HUES6 (cell line): ENCODE measurements at regions not wholly inside any gene's neighbourhood (a gene's known extent, or its start where the extent isn't known, plus 50 kb on each side); places are given as distances from the start of the nearest gene placed in this dataset.

Source experiments
- H3K27ac ChIP-seq: 2 replicates; pipeline ENCODE4 v1.7.0; 2013; ENCODE audit warnings: low read depth, mild to moderate bottlenecking, low read length, inconsistent platforms
- H3K27me3 ChIP-seq: 2 replicates; pipeline ENCODE4 v1.6.1; 2013; ENCODE audit warnings: low read length; ENCODE audit not compliant: control insufficient read depth, insufficient read depth
- H3K36me3 ChIP-seq: 2 replicates; pipeline ENCODE4 v1.6.1; 2013; ENCODE audit warnings: low read length; ENCODE audit not compliant: control insufficient read depth, insufficient read depth
- H3K4me1 ChIP-seq: 2 replicates; pipeline ENCODE4 v1.6.1; 2013; ENCODE audit warnings: low read length; ENCODE audit not compliant: control insufficient read depth, insufficient read depth
- H3K4me3 ChIP-seq: 2 replicates; pipeline ENCODE4 v1.5.1; 2013; ENCODE audit warnings: low read depth, low read length
- H3K9ac ChIP-seq: one replicate; pipeline ENCODE4 v1.6.1; 2013; ENCODE audit warnings: mild to moderate bottlenecking, low read length
- H3K9me3 ChIP-seq: 2 replicates; pipeline ENCODE4 v1.6.1; 2013; ENCODE audit warnings: low read depth, low read length; ENCODE audit not compliant: control insufficient read depth, insufficient read depth

GRCh38 chr5:99949969-99950524 is 585.1 kb upstream of the FAM174A start:
- Histone ChIP-seq H3K27me3 (no peaks in the 10 kb centered on the region), H3K4me3 (no peak overlapping the region), H3K36me3 (no peaks in the 10 kb centered on the region)

GRCh38 chr5:99949361-99949760 is 585.8 kb upstream of the FAM174A start:
- Histone ChIP-seq H3K9ac (no peak overlapping the region), H3K9me3 (no peaks in the 10 kb centered on the region), H3K27me3 (no peaks in the 10 kb centered on the region), H3K4me3 (no peak overlapping the region), H3K27ac (no peak overlapping the region), H3K4me1 (no peaks in the 10 kb centered on the region), H3K36me3 (no peaks in the 10 kb centered on the region)

More at GRCh38 chr5:99949969-99950524, 585.1 kb upstream of the FAM174A start:
- H3K9me3 ChIP-seq = no peaks in the 10 kb centered on the region
- no peak overlapping the region for H3K9ac ChIP-seq
- no peak overlapping the region for H3K27ac ChIP-seq
- no peaks in the 10 kb centered on the region for H3K4me1 ChIP-seq

GRCh38 chr5:99948850-99949249 is 586.3 kb upstream of the FAM174A start:
- H3K27me3 ChIP-seq = no peaks in the 10 kb centered on the region
- no peak overlapping the region for H3K9ac ChIP-seq
- no peaks in the 10 kb centered on the region for H3K36me3 ChIP-seq
- H3K9me3 ChIP-seq = no peaks in the 10 kb centered on the region
- H3K27ac ChIP-seq = no peak overlapping the region
- no peak overlapping the region for H3K4me3 ChIP-seq
- no peaks in the 10 kb centered on the region for H3K4me1 ChIP-seq

GRCh38 chr5:99945478-99946442 is 589.4 kb upstream of the FAM174A start:
- Histone ChIP-seq H3K27ac (no peak overlapping the region), H3K9ac (no peak overlapping the region)

GRCh38 chr5:99940540-99940939 is 594.6 kb upstream of the FAM174A start:
- H3K27ac ChIP-seq = no peak overlapping the region
- H3K4me3 ChIP-seq = no peak overlapping the region

More at GRCh38 chr5:99945478-99946442, 589.4 kb upstream of the FAM174A start:
- Histone ChIP-seq H3K9me3 (no peaks in the 10 kb centered on the region), H3K27me3 (no peaks in the 10 kb centered on the region), H3K36me3 (no peaks in the 10 kb centered on the region), H3K4me3 (no peak overlapping the region), H3K4me1 (no peaks in the 10 kb centered on the region)

GRCh38 chr5:99936911-99937310 is 598.3 kb upstream of the FAM174A start:
- H3K4me1 ChIP-seq = no peaks in the 10 kb centered on the region

More at GRCh38 chr5:99940540-99940939, 594.6 kb upstream of the FAM174A start:
- no peaks in the 10 kb centered on the region for H3K36me3 ChIP-seq
- no peaks in the 10 kb centered on the region for H3K9me3 ChIP-seq
- H3K9ac ChIP-seq = no peak overlapping the region
- H3K27me3 ChIP-seq = no peaks in the 10 kb centered on the region
- H3K4me1 ChIP-seq = no peaks in the 10 kb centered on the region

GRCh38 chr5:99929806-99930135 is 605.4 kb upstream of the FAM174A start:
- H3K36me3 ChIP-seq = no peaks in the 10 kb centered on the region
- H3K4me3 ChIP-seq = no peak overlapping the region
- no peaks in the 10 kb centered on the region for H3K4me1 ChIP-seq
- no peak overlapping the region for H3K9ac ChIP-seq
- no peaks in the 10 kb centered on the region for H3K27me3 ChIP-seq
- peaks cover 6% of the 10 kb centered on the region; the same call in 1 of the 2 replicates for H3K9me3 ChIP-seq
- H3K27ac ChIP-seq = no peak overlapping the region

More at GRCh38 chr5:99936911-99937310, 598.3 kb upstream of the FAM174A start:
- H3K9me3 ChIP-seq = no peaks in the 10 kb centered on the region
- H3K27me3 ChIP-seq = no peaks in the 10 kb centered on the region
- no peak overlapping the region for H3K4me3 ChIP-seq
- H3K27ac ChIP-seq = no peak overlapping the region
- H3K36me3 ChIP-seq = no peaks in the 10 kb centered on the region
- no peak overlapping the region for H3K9ac ChIP-seq

- H3K9ac ChIP-seq = no peak overlapping the region
- H3K27ac ChIP-seq = no peak overlapping the region
- H3K9me3 ChIP-seq = peaks cover 6% of the 10 kb centered on the region; the same call in 1 of the 2 replicates
- H3K4me3 ChIP-seq = no peak overlapping the region
- H3K4me1 ChIP-seq = no peaks in the 10 kb centered on the region
- no peaks in the 10 kb centered on the region for H3K36me3 ChIP-seq
- H3K27me3 ChIP-seq = no peaks in the 10 kb centered on the region
Measured at GRCh38 chr5:99929067-99929805, 605.9 kb upstream of the FAM174A start.

GRCh38 chr5:99928490-99928889 is 606.7 kb upstream of the FAM174A start:
- Histone ChIP-seq H3K4me1 (no peaks in the 10 kb centered on the region), H3K4me3 (no peak overlapping the region), H3K9me3 (peaks cover 6% of the 10 kb centered on the region; the same call in 1 of the 2 replicates), H3K27ac (no peak overlapping the region), H3K27me3 (no peaks in the 10 kb centered on the region), H3K36me3 (no peaks in the 10 kb centered on the region), H3K9ac (no peak overlapping the region)

- Histone ChIP-seq H3K36me3 (no peaks in the 10 kb centered on the region), H3K9me3 (peaks cover 6% of the 10 kb centered on the region; the same call in 1 of the 2 replicates), H3K9ac (no peak overlapping the region), H3K27me3 (no peaks in the 10 kb centered on the region), H3K4me3 (no peak overlapping the region), H3K4me1 (no peaks in the 10 kb centered on the region), H3K27ac (no peak overlapping the region)
Measured at GRCh38 chr5:99926463-99926862, 608.7 kb upstream of the FAM174A start.

GRCh38 chr5:99922386-99922785 is 612.8 kb upstream of the FAM174A start:
- Histone ChIP-seq H3K36me3 (no peaks in the 10 kb centered on the region), H3K4me1 (no peaks in the 10 kb centered on the region), H3K27ac (no peak overlapping the region), H3K4me3 (no peak overlapping the region), H3K9ac (no peak overlapping the region), H3K9me3 (no peaks in the 10 kb centered on the region), H3K27me3 (no peaks in the 10 kb centered on the region)
